ENCODE measurements at regions not wholly inside any gene's neighbourhood (a gene's known extent, or its start where the extent isn't known, plus 50 kb on each side); places are given as distances from the start of the nearest gene placed in this dataset.

DNA sequence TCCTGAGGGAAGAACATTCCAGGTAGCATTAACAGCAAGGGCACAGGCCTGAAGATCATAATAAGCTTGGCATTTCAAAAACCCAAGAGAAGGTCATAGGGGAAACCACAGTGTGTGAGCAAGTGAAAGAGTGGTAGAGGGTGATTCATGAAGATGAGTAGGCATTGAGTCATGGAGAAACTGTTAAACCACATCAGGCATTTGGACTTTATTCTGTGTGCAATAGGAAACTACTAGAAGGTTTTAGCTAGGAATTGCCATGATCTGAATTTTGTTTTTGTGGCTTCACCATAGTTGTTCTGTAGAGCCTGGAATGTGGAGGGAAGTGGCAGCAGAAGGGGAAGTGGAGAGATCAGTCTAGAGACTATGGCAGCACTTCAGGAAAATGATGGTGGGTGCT is 359.0 kb upstream of the PTBP2 start:
- Histone ChIP-seq H3K23ac (ENCODE audit: insufficient read length) (no peak overlapping the region), H3K18ac (ENCODE audit: extremely low read depth, low read length) (no peak overlapping the region), H3K4me2 (ENCODE audit: insufficient read depth in 1 of 2, low read depth in 2 of 2, low read length in 2 of 2) (no peak overlapping the region), H3K4me3 (ENCODE audit: extremely low read depth in 1 of 4, insufficient read depth in 2 of 4, low read depth in 3 of 4, low read length in 4 of 4) (no peak overlapping the region), H3K23me2 (ENCODE audit: low read depth, low read length) (no peaks in the 10 kb centered on the region), H3K9me3 (ENCODE audit: insufficient read depth in 2 of 2, low read depth in 1 of 2, low read length in 1 of 2) (no peaks in the 10 kb centered on the region), H3K9ac (replicated peaks in 1 of 4; ENCODE audit: extremely low read depth in 1 of 4, low read depth in 3 of 4, low read length in 3 of 4) (no peak overlapping the region), H3K36me3 (ENCODE audit: control insufficient read depth in 2 of 4, insufficient read depth in 4 of 4, low read length in 3 of 4) (no peaks in the 10 kb centered on the region), H2BK12ac (ENCODE audit: low read depth, low read length) (no peak overlapping the region), H3K56ac (replicated peaks; ENCODE audit: insufficient read length, low read depth, low read length) (no peak overlapping the region), H3K27me3 (replicated peaks in 1 of 4; ENCODE audit: control insufficient read depth in 3 of 4, extremely low read depth in 1 of 4, insufficient read depth in 3 of 4, low read length in 3 of 4) (no peaks in the 10 kb centered on the region), H2BK5ac (ENCODE audit: low read depth, low read length) (no peak overlapping the region), H3K14ac (ENCODE audit: insufficient read length) (no peak overlapping the region), H4K8ac (ENCODE audit: extremely low read depth, insufficient read depth, low read length) (no peak overlapping the region), H4K20me1 (replicated peaks in 1 of 2; ENCODE audit: control insufficient read depth in 1 of 2, insufficient read depth in 2 of 2, low read length in 2 of 2) (no peaks in the 10 kb centered on the region), H3K27ac (ENCODE audit: low read depth, low read length) (no peak overlapping the region), H2AK5ac (ENCODE audit: low read depth, low read length) (no peak overlapping the region), H3K79me2 (ENCODE audit: control insufficient read depth in 1 of 2, insufficient read depth in 2 of 2, low read length in 2 of 2) (no peaks in the 10 kb centered on the region), H3K79me1 (ENCODE audit: low read depth, low read length) (no peaks in the 10 kb centered on the region), H2BK15ac (ENCODE audit: low read length) (no peak overlapping the region), H4K5ac (ENCODE audit: insufficient read length, low read depth, low read length) (no peak overlapping the region), H2BK20ac (ENCODE audit: low read length) (no peak overlapping the region), H4K91ac (replicated peaks; ENCODE audit: insufficient read length, low read length) (no peak overlapping the region), H2BK120ac (replicated peaks; ENCODE audit: low read depth, low read length) (no peak overlapping the region), H3K4ac (replicated peaks; ENCODE audit: insufficient read length, low read depth, low read length) (no peak overlapping the region), H3K4me1 (replicated peaks in 1 of 4; ENCODE audit: control insufficient read depth in 3 of 4, insufficient read depth in 4 of 4, low read length in 3 of 4) (no peaks in the 10 kb centered on the region), H2AFZ (ENCODE audit: low read length) (no peak overlapping the region)
- FAIRE-seq (no peak), DNase-seq (ENCODE audit: low read depth in 1 of 2, low spot score in 2 of 2) (no peak)
- ChIA-PET POLR2A (ENCODE audit: partially characterized antibody) (no interaction called here), CTCF (ENCODE audit: partially characterized antibody) (interaction anchor here (0.9 kb wide), 1 partner anchor 137 kb away, joined by 3 read pairs; no protein-coding TSS in a partner anchor)
- TF ChIP-seq, protein P1, sequence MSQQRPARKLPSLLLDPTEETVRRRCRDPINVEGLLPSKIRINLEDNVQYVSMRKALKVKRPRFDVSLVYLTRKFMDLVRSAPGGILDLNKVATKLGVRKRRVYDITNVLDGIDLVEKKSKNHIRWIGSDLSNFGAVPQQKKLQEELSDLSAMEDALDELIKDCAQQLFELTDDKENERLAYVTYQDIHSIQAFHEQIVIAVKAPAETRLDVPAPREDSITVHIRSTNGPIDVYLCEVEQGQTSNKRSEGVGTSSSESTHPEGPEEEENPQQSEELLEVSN (IDR thresholded peaks at IDR 0.05) = no peak
- TF ChIP-seq SP1 (IDR thresholded peaks at IDR 0.05; ENCODE audit: low read depth, low read length) (no peak), CBX8 (IDR thresholded peaks at IDR 0.05; ENCODE audit: borderline replicate concordance, low read depth, low read length) (no peak), KDM5A (IDR thresholded peaks at IDR 0.05; ENCODE audit: low read length) (no peak)

All from H1 (cell line).